Endothelial cell of umbilical vein (primary cell): ENCODE measurements at regions not wholly inside any gene's neighbourhood (a gene's known extent, or its start where the extent isn't known, plus 50 kb on each side); places are given as distances from the start of the nearest gene placed in this dataset.

Experiments
- POLR2A ChIP-seq: IDR thresholded peaks from 2 replicates; pipeline ENCODE4 v1.6.1; 2012; ENCODE audit warnings: low read depth, mild to moderate bottlenecking, control low read depth, low read length
- POLR2AphosphoS5 ChIP-seq: IDR thresholded peaks from 2 replicates; pipeline ENCODE4 v1.6.1; 2012; ENCODE audit warnings: low read depth, mild to moderate bottlenecking, control low read depth, low read length, moderate library complexity; ENCODE audit not compliant: insufficient read depth
- TF ChIP-seq, protein P1 (sequence below), 2 donors: IDR thresholded peaks; 1 replicate in 1 of 2; 2 replicates in 1 of 2; pipeline ENCODE4 v1.5.1; 2011; ENCODE audit warnings: low read length in 2 of 2, mild to moderate bottlenecking in 2 of 2, moderate library complexity in 2 of 2, control low read depth in 1 of 2, inconsistent platforms in 1 of 2, low read depth in 1 of 2; ENCODE audit not compliant: insufficient read depth in 1 of 2; ENCODE audit errors: extremely low read depth in 1 of 2

DNA sequence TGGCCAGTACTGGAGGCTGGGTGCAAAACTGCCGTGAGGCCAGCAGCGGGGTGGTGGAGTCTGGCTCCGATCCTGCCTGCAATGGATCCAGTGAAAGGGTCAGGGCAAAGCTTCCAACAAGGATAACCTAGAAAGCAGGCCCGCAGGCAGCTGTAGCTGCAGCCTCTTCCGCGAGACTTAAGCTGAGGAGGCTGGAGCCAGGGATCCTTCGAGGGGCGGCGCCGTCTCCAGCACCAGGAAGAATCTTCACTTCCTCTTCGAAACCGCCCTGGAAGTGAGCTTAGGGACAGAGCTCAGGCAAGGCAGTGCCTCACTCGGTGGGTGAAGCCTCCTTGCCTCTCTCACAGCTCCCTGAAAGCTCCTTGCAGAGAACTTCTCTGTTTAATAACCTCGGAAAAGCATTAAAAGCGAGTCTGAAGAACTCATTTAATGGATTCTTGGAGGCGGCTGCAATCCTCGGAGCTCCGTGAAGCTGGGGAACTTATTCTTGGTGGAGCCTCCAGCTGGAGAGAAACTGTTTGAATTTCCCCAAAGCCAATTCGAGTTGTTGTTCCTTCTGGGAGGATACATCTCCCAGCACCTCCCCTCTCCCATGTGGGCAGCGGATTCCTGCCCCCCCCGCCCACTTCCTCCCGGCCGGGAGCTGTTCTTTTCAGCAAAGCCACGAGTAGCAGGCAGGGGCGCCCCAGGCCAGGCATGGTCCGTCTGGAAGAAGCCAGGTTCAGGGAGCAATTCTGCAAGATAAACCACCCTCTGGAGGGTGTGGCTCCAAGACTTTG is 169.9 kb downstream of the CTTN start:
- TF ChIP-seq, protein P1, sequence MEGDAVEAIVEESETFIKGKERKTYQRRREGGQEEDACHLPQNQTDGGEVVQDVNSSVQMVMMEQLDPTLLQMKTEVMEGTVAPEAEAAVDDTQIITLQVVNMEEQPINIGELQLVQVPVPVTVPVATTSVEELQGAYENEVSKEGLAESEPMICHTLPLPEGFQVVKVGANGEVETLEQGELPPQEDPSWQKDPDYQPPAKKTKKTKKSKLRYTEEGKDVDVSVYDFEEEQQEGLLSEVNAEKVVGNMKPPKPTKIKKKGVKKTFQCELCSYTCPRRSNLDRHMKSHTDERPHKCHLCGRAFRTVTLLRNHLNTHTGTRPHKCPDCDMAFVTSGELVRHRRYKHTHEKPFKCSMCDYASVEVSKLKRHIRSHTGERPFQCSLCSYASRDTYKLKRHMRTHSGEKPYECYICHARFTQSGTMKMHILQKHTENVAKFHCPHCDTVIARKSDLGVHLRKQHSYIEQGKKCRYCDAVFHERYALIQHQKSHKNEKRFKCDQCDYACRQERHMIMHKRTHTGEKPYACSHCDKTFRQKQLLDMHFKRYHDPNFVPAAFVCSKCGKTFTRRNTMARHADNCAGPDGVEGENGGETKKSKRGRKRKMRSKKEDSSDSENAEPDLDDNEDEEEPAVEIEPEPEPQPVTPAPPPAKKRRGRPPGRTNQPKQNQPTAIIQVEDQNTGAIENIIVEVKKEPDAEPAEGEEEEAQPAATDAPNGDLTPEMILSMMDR (IDR thresholded peaks at IDR 0.05; ENCODE audit: extremely low read depth in 1 of 2, insufficient read depth in 1 of 2, low read depth in 1 of 2, low read length in 2 of 2), result no peak
- no peak for TF ChIP-seq POLR2AphosphoS5
- no peak for TF ChIP-seq POLR2A
